GM19395 (cell line): ENCODE measurements at regions not wholly inside any gene's neighbourhood (a gene's known extent, or its start where the extent isn't known, plus 50 kb on each side); places are given as distances from the start of the nearest gene placed in this dataset.
A peak's percentile ranks its signal among the peaks of the same experiment; 100 is the strongest.
"Not testable (repeated sequence)": the region's sequence is repeated elsewhere in the genome, so short reads cannot be mapped to it uniquely, and the experiment has no call there.

Experiments used
- ATAC-seq: cut with Tn5 transposase; IDR thresholded peaks from one replicate; pipeline ENCODE4 v1.9.1; 2021; ENCODE audit warnings: mild to moderate bottlenecking, moderate library complexity; ENCODE audit not compliant: unreplicated experiment

- ATAC-seq, result not testable (repeated sequence)
These were observed 254.9 kb upstream of the GULP1 start for GRCh38 chr2:188036786-188037185.

- ATAC-seq, result no peak
These were observed 252.4 kb upstream of the GULP1 start for GRCh38 chr2:188039307-188039706.

GRCh38 chr2:188042412-188042811 lies 249.3 kb upstream of the GULP1 start:
- no peak for ATAC-seq

GRCh38 chr2:188045016-188045415 lies 246.7 kb upstream of the GULP1 start:
- no peak for ATAC-seq

GRCh38 chr2:188046437-188046836 lies 245.2 kb upstream of the GULP1 start:
- ATAC-seq, result no peak

GRCh38 chr2:188047735-188048134 lies 243.9 kb upstream of the GULP1 start:
- no peak for ATAC-seq

GRCh38 chr2:188050726-188051125 lies 240.9 kb upstream of the GULP1 start:
- no peak for ATAC-seq

GRCh38 chr2:188051706-188052105 lies 240.0 kb upstream of the GULP1 start:
- ATAC-seq, result no peak

- no peak for ATAC-seq
These were observed 226.3 kb upstream of the GULP1 start for GRCh38 chr2:188065386-188065785.

GRCh38 chr2:188068093-188068492 lies 223.6 kb upstream of the GULP1 start:
- ATAC-seq, result no peak

GRCh38 chr2:188076149-188077056 lies 215.3 kb upstream of the GULP1 start:
- ATAC-seq, result peak; percentile 89

GRCh38 chr2:188077757-188078156 lies 213.9 kb upstream of the GULP1 start:
- no peak for ATAC-seq

- no peak for ATAC-seq
These were observed 213.1 kb upstream of the GULP1 start for GRCh38 chr2:188078534-188078933.

- no peak for ATAC-seq
These were observed 212.5 kb upstream of the GULP1 start for GRCh38 chr2:188079196-188079595.

- ATAC-seq, result no peak
These were observed 206.3 kb upstream of the GULP1 start for GRCh38 chr2:188085421-188085820.

GRCh38 chr2:188089901-188090300 lies 201.8 kb upstream of the GULP1 start:
- no peak for ATAC-seq

- ATAC-seq, result no peak
These were observed 200.5 kb upstream of the GULP1 start for GRCh38 chr2:188091220-188091619.

- ATAC-seq, result no peak
These were observed 198.9 kb upstream of the GULP1 start for GRCh38 chr2:188092734-188093133.

GRCh38 chr2:188096910-188097309 lies 194.8 kb upstream of the GULP1 start:
- no peak for ATAC-seq

- ATAC-seq, result no peak
These were observed 188.8 kb upstream of the GULP1 start for GRCh38 chr2:188102881-188103280.

GRCh38 chr2:188114014-188114413 lies 177.7 kb upstream of the GULP1 start:
- ATAC-seq, result no peak

GRCh38 chr2:188117706-188118105 lies 174.0 kb upstream of the GULP1 start:
- no peak for ATAC-seq

GRCh38 chr2:188118431-188118830 lies 173.2 kb upstream of the GULP1 start:
- ATAC-seq, result no peak
